Activated T-cell treated with anti-CD3 and anti-CD28 coated beads, Interleukin-2, amount 50 U/mL, for 72 hours (primary cell): ENCODE measurements at regions not wholly inside any gene's neighbourhood (a gene's known extent, or its start where the extent isn't known, plus 50 kb on each side); places are given as distances from the start of the nearest gene placed in this dataset.
"Not testable (repeated sequence)": the region's sequence is repeated elsewhere in the genome, so short reads cannot be mapped to it uniquely, and the experiment has no call there.

ENCODE experiments used
- ATAC-seq, 2 donors: fragments of 150-1000 bp; cut with Tn5 transposase; replicated peaks in 1 of 2; 2 replicates each; pipeline ENCODE4 v1.10.0; 2021; ENCODE audit warnings: moderate library complexity in 2 of 2, mild to moderate bottlenecking in 1 of 2
- DNase-seq, 2 donors: peaks; one replicate each; pipeline ENCODE4 v3.0.0; 2021 to 2022; ENCODE audit warnings: mixed read lengths in 1 of 2
- H3K27ac Mint-ChIP-seq: one replicate; pipeline ENCODE4 v1.8.0; 2022; ENCODE audit warnings: mild to moderate bottlenecking, moderate library complexity, mixed read lengths
- H3K27me3 Mint-ChIP-seq: one replicate; pipeline ENCODE4 v1.8.0; 2022; ENCODE audit warnings: low read depth, mixed read lengths
- H3K36me3 Mint-ChIP-seq, 2 donors: one replicate each; pipeline ENCODE4 v1.8.0; 2022; ENCODE audit warnings: mixed read lengths in 2 of 2, mild to moderate bottlenecking in 1 of 2; ENCODE audit not compliant: insufficient read depth in 2 of 2
- H3K4me1 Mint-ChIP-seq: one replicate; pipeline ENCODE4 v1.8.0; 2022; ENCODE audit warnings: low read depth, mixed read lengths
- H3K4me3 Mint-ChIP-seq, 2 donors: one replicate each; pipeline ENCODE4 v1.8.0; 2022; ENCODE audit warnings: mild to moderate bottlenecking in 2 of 2, mixed read lengths in 2 of 2, moderate library complexity in 2 of 2
- H3K9me3 Mint-ChIP-seq, 2 donors: one replicate each; pipeline ENCODE4 v1.8.0; 2022; ENCODE audit warnings: mixed read lengths in 2 of 2

DNA sequence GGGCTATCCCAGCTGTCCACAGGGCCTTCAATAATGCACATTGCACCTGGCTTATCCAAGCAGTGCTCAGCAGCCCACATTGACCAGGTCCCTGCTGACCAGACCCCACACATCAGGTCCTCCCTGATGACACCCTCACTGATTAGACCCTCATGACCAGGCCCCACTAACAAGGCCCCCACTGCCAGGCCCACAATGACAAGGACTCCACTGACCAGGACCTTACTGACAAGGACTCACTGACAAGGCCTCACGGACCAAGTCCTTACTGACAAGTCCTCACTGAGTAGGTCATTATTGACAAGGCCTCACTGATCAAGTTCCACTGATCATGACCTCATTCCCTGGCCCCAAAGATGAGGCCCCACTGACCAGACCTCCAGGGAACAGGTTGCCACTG lies 3837.8 kb upstream of the OR11H1 start:
- not testable (repeated sequence) for H3K27ac Mint-ChIP-seq, H3K36me3 Mint-ChIP-seq, H3K9me3 Mint-ChIP-seq, H3K4me1 Mint-ChIP-seq, H3K4me3 Mint-ChIP-seq, H3K27me3 Mint-ChIP-seq, ATAC-seq
- DNase-seq: peak in 1 of 2 donors; percentile 0

GRCh38 chr22:11703588-11703987 lies 3824.4 kb upstream of the OR11H1 start:
- not testable (repeated sequence) for H3K27ac Mint-ChIP-seq, DNase-seq, H3K9me3 Mint-ChIP-seq, H3K36me3 Mint-ChIP-seq, H3K27me3 Mint-ChIP-seq, ATAC-seq, H3K4me1 Mint-ChIP-seq, H3K4me3 Mint-ChIP-seq

DNA sequence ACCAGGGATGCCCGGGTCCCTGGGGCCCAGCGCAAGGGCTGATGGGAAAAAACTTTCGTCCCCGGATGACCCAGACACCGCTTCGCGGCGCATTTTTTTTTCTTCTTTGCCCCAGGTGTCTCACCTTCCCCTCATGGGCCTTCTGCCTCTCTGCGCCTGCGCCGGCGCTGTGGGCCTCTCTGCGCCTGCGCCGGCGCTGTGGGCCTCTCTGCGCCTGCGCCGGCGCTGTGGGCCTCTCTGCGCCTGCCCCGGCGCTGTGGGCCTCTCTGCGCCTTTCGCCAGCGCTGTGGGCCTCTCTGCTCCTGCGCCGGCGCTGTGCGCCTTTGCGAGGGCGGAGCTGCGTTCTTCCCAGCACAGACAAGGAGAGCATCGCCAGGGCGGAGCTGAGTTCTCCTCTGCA lies 3821.2 kb upstream of the OR11H1 start:
- H3K4me3 Mint-ChIP-seq, H3K4me1 Mint-ChIP-seq, DNase-seq: not testable (repeated sequence)

More for the DNA sequence above, 3821.2 kb upstream of the OR11H1 start:
- H3K9me3 Mint-ChIP-seq, ATAC-seq, H3K36me3 Mint-ChIP-seq, H3K27me3 Mint-ChIP-seq, H3K27ac Mint-ChIP-seq: not testable (repeated sequence)
